GM12864 (cell line): ENCODE measurements at regions not wholly inside any gene's neighbourhood (a gene's known extent, or its start where the extent isn't known, plus 50 kb on each side); places are given as distances from the start of the nearest gene placed in this dataset.
A peak's percentile ranks its signal among the peaks of the same experiment; 100 is the strongest.
"Not testable (repeated sequence)": the region's sequence is repeated elsewhere in the genome, so short reads cannot be mapped to it uniquely, and the experiment has no call there.

ENCODE experiments used
- DNase-seq: peaks from one replicate; pipeline ENCODE4 v3.0.0-alpha.2; 2011; ENCODE audit warnings: low read depth
- H3K4me3 ChIP-seq: 2 replicates; pipeline ENCODE4 v1.5.1; 2011; ENCODE audit warnings: mild to moderate bottlenecking, low read depth, low read length, control low read depth
- TF ChIP-seq, protein P1 (sequence below): IDR thresholded peaks from 2 replicates; pipeline ENCODE4 v1.5.1; 2011; ENCODE audit warnings: low read depth, mild to moderate bottlenecking, moderate library complexity, low read length, control low read depth, inconsistent platforms; ENCODE audit errors: missing control alignments

DNA sequence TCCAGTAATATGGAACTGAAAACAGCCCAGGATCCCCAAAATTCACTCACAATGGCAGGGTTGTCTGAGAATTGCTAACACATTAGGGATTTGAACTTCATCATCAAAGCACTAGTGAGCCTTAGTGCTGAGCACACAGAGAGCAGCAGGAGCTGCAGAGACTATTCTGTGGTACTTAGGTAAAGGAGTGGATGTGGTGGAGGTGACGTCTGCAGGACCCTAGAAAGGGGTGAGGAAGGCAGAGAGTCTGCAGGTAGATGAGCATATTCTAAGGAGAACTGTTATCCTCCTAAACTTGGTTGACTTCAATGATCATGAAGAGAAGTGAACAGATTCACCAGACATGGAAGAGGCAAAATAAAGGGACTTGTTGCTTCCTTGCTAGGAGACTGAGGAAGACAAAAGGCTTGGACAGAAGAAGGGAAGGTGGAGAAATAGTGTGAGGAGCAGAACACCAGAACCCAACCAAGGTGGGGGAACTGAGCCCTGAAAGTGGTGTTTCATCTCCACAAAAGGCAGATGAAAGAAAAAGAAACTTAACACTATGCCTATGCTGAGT, 1164.0 kb downstream of the TMEM121 start:
- no peak overlapping the region for H3K4me3 ChIP-seq
- TF ChIP-seq, protein P1, sequence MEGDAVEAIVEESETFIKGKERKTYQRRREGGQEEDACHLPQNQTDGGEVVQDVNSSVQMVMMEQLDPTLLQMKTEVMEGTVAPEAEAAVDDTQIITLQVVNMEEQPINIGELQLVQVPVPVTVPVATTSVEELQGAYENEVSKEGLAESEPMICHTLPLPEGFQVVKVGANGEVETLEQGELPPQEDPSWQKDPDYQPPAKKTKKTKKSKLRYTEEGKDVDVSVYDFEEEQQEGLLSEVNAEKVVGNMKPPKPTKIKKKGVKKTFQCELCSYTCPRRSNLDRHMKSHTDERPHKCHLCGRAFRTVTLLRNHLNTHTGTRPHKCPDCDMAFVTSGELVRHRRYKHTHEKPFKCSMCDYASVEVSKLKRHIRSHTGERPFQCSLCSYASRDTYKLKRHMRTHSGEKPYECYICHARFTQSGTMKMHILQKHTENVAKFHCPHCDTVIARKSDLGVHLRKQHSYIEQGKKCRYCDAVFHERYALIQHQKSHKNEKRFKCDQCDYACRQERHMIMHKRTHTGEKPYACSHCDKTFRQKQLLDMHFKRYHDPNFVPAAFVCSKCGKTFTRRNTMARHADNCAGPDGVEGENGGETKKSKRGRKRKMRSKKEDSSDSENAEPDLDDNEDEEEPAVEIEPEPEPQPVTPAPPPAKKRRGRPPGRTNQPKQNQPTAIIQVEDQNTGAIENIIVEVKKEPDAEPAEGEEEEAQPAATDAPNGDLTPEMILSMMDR = no peak
- DNase-seq = no peak

DNA sequence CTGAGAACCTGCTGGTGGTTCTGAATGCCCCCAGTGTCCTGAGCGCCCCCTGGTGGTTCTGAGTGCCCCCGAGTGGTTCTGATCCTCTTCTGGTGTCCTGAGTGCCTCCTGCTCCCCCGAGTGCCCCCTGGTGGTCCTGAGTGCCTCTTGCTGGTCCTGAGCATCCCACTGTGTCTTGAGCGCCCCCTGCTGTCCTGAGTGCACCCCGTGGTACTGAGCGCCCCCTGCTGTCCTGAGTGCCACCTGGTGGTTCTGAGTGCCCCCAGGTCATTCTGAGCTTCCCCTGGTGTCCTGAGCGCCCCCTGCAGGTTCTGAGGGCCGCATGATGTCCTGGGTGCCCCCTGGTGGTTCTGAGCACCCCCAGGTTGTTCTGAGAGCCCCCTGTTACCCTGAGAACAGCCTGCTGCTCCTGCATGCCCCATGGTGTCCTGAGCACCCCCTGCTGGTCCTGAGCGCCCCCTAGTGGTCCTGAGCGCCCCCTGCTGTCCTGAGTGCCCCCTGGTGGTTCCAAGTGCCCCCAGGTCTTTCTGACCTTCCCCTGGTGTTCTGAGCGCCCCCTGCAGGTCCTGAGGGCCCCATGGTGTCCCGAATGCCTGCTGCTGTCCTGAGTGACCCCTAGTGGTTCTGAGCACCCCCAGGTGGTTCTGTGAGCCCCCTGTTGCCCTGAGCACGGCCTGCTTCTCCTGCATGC, 1165.4 kb downstream of the TMEM121 start:
- peak; percentile 86 for DNase-seq

DNA sequence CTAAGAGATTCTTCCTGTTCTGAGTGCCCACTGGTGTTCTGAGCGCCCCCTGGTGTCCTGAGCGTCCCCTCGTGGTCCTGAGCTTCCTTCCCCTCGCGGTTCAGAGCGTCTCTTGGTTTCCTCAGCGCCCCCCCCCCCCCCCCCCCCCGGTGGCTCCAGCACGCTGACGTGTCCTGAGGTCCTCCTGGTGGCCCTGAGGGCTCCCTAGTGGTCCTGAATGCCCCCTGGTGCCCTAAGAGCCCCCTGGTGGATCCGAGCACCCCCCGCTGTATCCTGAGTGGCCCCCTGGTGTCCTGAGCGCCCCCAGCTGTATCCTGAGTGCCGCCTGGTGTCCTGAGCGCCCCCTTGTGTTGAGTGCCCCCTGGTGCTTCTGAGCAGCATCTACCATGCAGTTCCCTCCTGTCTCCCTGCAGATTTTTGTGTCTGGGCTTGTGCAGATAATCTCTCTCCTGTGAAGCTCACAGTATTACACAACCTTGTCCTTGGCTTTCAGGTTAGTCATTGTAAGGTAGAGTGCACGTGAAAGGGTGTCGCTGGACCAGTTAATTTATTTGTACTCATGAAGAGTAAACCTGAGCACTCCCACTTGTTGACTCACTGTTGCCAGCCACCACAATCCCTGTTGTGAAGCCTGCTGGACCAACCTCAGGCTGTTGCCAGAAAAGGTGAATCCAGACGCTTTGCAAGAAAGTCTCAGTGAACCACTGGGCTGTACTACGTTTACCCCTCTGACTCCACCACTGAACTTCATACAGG, 1168.4 kb downstream of the TMEM121 start:
- TF ChIP-seq, protein P1 = peak; percentile 85
- H3K4me3 ChIP-seq = peak overlapping the region; percentile 47
- peak; percentile 52 for DNase-seq

More for the DNA sequence above, 1165.4 kb downstream of the TMEM121 start:
- no peak overlapping the region for H3K4me3 ChIP-seq
- TF ChIP-seq, protein P1 = peak; percentile 97

DNA sequence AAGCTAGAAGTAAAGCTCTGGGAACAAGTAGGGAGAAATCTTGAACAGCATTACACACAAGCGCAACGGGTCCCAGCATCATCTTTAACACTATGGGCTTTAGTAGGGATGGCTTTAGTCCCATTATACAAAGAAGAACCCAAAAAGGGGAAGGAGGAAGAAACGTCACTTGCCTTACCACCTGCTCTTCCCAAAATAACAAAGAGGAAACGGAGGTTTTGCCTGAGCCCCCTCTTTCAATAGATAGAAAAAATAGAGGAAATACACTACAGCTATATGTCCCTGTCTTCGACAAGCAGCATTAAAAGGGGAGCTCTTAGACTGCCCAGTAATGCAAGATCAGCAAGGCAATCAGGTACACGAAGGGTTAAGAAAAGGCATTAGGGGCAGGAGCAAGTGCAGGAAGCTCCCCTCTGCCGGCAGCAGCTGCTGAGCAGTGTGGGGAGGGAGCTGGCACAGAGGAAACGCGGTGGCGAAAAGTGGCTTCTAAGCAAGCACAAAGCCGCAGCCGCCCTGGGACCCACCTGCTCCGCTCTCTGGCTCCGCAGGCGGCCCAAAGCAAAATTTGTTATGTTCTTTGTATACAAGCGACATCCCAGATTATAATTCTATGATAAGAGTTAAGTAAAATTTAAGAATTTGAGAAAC, 1172.4 kb downstream of the TMEM121 start:
- H3K4me3 ChIP-seq = peak overlapping the region; percentile 23
- DNase-seq = not testable (repeated sequence)

DNA sequence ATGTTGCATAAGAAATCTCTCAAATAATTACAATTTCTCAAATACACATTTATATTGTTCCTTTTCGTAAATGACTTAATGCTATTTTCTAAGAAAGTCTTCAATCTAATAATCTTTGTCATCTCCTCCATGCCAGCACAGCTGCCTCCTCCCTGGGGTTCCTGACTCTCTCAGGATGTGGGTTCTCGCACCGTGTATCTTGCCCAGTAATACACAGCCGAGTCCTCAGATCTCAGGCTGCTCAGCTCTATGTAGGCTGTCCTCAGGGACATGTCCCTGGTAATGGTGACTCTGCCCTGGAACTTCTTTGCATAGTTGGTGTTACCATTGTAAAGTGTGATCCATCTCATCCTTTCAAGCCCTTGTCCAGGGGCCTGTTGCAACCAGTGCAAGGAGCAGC, 1177.3 kb downstream of the TMEM121 start:
- not testable (repeated sequence) for DNase-seq, H3K4me3 ChIP-seq

DNA sequence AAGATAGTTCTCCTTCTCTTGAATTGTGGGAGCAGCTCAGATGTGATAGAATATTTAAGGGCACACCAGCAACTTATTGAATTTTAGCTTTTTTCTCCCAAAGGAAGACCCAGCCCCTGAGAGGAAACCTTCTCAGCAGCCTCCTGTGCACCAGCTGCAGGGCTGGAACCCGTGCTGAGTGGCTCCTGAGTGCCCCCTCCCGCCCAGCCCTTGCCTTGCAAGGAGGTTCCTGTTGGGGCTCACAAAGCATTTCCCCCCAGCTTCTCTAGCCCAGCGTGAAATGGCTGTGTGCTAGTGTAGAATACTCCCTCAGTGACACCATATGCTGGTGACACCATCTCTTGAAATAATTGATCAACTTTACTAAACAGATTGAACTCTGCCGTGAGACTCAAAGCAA, 1180.1 kb downstream of the TMEM121 start:
- H3K4me3 ChIP-seq, DNase-seq: not testable (repeated sequence)

DNA sequence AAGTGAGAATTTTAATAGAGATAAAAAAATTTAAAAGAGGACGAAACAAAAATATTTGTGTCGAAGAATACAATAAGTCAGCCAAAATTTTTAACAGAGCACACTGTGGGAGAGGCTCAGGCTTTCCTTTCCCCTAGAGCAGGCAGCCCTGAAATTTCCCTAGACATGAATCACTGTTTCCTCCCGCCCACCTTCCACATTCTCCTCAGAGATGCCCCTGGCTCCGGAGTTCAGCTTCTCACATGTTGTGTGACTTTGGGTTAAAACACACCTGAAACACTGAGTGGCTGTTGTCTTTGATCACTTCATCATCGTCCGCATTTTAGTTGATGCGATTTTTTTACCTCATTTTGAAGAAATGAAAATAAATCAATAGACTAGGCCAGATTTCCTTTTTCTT, 1183.8 kb downstream of the TMEM121 start:
- DNase-seq, H3K4me3 ChIP-seq: not testable (repeated sequence)

DNA sequence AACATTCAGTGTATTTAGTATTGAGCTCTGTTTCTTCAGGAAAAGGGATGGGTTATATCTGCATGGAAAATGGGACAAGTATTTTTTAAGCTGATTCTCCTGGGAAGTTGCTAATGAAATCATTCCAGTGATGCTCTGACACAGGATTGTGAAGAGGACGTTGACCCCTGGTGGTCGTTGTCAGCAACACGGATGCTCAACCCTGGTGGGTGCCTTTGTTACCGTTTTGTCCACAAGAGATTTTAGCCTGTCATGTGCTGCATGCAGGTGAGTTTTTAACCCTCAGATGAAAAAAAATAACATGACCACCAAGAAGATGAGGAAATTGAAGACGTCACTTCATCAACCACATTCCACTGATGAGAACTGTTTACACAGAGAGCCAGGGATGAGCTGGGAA, 1186.1 kb downstream of the TMEM121 start:
- not testable (repeated sequence) for H3K4me3 ChIP-seq, DNase-seq

DNA sequence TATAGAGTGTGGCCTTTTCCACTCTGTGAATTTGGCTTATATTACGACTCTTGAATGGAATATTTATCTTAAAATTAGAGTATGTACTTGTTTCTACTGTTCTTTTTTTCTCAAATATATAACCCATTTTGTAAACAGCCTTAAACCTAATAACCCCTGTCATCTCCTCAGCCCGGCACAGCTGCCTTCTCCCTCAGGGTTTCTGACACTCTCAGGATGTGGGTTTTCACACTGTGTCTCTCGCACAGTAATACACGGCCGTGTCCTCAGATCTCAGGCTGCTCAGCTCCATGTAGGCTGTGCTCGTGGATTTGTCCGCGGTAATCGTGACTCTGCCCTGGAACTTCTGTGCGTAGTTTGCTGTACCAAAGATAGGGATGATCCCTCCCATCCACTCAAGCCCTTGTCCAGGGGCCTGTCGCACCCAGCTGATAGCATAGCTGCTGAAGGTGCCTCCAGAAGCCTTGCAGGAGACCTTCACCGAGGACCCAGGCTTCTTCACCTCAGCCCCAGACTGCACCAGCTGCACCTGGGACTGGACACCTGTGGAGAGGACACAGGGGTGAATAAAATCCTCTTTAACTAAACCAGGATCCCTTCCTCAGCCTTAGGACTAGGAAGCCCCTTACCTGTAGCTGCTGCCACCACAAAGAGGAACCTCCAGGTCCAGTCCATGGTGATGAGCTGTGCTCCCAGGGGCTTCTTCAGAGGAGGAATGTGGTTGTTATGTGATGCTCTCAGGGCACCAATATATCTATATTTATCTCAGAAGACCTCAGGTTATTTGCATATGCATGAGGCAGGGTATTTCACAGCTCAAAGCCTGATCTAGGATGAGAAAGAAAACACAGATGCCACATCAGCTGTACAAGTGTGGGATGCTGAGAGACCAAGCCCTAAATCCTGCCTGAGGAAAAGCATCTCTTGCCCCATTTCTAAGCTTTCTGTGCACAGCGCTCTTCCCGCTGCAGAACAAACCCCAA, 1188.4 kb downstream of the TMEM121 start:
- not testable (repeated sequence) for DNase-seq, H3K4me3 ChIP-seq
